ENCODE measurements at regions not wholly inside any gene's neighbourhood (a gene's known extent, or its start where the extent isn't known, plus 50 kb on each side); places are given as distances from the start of the nearest gene placed in this dataset.

DNA sequence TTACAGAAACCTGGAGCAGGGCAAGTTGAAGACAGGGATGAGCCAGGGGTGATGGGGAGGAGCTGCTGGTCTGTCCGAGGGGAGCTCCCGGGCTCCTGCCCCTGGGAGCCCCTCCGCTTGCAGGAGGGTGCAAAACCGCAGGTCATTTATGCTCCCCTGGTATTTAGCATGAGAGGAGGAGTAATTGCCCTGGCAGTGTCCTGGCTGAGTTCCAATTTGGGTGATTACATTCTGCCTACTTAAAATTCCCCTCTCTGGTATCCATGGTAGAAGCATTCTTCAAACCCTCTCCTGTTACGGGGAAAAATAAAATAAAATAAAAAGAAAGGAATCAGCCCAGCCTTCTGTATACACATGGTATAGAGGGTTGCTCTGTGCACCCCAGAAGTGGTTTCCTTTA lies 61.7 kb upstream of the VRK1 start:
- no peaks in the 10 kb centered on the region for H3K27me3 ChIP-seq (ENCODE audit: insufficient read depth)
- no peaks in the 10 kb centered on the region for H4K20me1 ChIP-seq (replicated peaks; ENCODE audit: insufficient read depth)
- Mint-ChIP-seq H3K36me3 (ENCODE audit: low read depth) (no peaks in the 10 kb centered on the region), H3K27ac (no peak overlapping the region), H3K9me3 (no peaks in the 10 kb centered on the region), H3K4me3 (no peak overlapping the region), H3K4me1 (peaks cover 36% of the 10 kb centered on the region), H3K27me3 (ENCODE audit: insufficient read depth, low read depth, poor library complexity) (peaks cover 2% of the 10 kb centered on the region)
- H3K79me2 ChIP-seq (replicated peaks; ENCODE audit: insufficient read depth), result no peaks in the 10 kb centered on the region
- H3K4me2 ChIP-seq, result no peak overlapping the region
- TF ChIP-seq POLR2AphosphoS5 (IDR thresholded peaks at IDR 0.05; ENCODE audit: low read depth) (no peak), CREB1 (CRISPR knock-in tag; IDR thresholded peaks at IDR 0.05; ENCODE audit: low read depth) (no peak), CTCF (conservative IDR thresholded peaks at IDR 0.05; ENCODE audit: low read depth in 2 of 2) (no peak), STAT1 (IDR thresholded peaks at IDR 0.05; ENCODE audit: unreplicated experiment) (no peak), EZH2phosphoT487 (IDR thresholded peaks at IDR 0.05; ENCODE audit: unreplicated experiment) (no peak), JUNB (IDR thresholded peaks at IDR 0.05; ENCODE audit: unreplicated experiment) (no peak), ZNF114 (CRISPR knock-in tag; IDR thresholded peaks at IDR 0.05) (no peak), NANOG (IDR thresholded peaks at IDR 0.05; ENCODE audit: borderline replicate concordance) (no peak), ZNF331 (CRISPR knock-in tag; IDR thresholded peaks at IDR 0.05; ENCODE audit: low read depth) (no peak), ZNF462 (CRISPR knock-in tag; IDR thresholded peaks at IDR 0.05) (no peak), ETS1 (IDR thresholded peaks at IDR 0.05) (no peak), EZH2 (IDR thresholded peaks at IDR 0.05; ENCODE audit: low read depth, unreplicated experiment) (no peak)
- TF ChIP-seq, protein P1, sequence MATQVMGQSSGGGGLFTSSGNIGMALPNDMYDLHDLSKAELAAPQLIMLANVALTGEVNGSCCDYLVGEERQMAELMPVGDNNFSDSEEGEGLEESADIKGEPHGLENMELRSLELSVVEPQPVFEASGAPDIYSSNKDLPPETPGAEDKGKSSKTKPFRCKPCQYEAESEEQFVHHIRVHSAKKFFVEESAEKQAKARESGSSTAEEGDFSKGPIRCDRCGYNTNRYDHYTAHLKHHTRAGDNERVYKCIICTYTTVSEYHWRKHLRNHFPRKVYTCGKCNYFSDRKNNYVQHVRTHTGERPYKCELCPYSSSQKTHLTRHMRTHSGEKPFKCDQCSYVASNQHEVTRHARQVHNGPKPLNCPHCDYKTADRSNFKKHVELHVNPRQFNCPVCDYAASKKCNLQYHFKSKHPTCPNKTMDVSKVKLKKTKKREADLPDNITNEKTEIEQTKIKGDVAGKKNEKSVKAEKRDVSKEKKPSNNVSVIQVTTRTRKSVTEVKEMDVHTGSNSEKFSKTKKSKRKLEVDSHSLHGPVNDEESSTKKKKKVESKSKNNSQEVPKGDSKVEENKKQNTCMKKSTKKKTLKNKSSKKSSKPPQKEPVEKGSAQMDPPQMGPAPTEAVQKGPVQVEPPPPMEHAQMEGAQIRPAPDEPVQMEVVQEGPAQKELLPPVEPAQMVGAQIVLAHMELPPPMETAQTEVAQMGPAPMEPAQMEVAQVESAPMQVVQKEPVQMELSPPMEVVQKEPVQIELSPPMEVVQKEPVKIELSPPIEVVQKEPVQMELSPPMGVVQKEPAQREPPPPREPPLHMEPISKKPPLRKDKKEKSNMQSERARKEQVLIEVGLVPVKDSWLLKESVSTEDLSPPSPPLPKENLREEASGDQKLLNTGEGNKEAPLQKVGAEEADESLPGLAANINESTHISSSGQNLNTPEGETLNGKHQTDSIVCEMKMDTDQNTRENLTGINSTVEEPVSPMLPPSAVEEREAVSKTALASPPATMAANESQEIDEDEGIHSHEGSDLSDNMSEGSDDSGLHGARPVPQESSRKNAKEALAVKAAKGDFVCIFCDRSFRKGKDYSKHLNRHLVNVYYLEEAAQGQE (IDR thresholded peaks at IDR 0.05; ENCODE audit: unreplicated experiment), result no peak
- no peak for ATAC-seq
- no peaks in the 10 kb centered on the region for H3K36me3 ChIP-seq (ENCODE audit: insufficient read depth)
- no peak overlapping the region for H2AFZ ChIP-seq
- H3K27ac ChIP-seq (ENCODE audit: low read depth), result no peak overlapping the region
- no peak overlapping the region for H3K4me3 ChIP-seq
- no peaks in the 10 kb centered on the region for H3K9me2 ChIP-seq (ENCODE audit: insufficient read depth)
- DNase-seq (ENCODE audit: low spot score), result no peak
- no peaks in the 10 kb centered on the region for H3F3A ChIP-seq (replicated peaks; ENCODE audit: low read depth)
- peaks cover 42% of the 10 kb centered on the region for H3K4me1 ChIP-seq (ENCODE audit: insufficient read depth)

All from GM23338 (cell line).